OCI-LY1 (cell line): ENCODE measurements at regions not wholly inside any gene's neighbourhood (a gene's known extent, or its start where the extent isn't known, plus 50 kb on each side); places are given as distances from the start of the nearest gene placed in this dataset.

Experiments
- EZH2 ChIP-seq: fragments of 200-600 bp; sonication (generic), shearing (Covaris generic); IDR thresholded peaks from 2 replicates; pipeline ENCODE4 v1.8.0; 2017; ENCODE audit warnings: borderline replicate concordance, mixed run types, mild to moderate bottlenecking, antibody characterized with exemption, low read length, moderate library complexity, mixed read lengths
- TF ChIP-seq, protein P1 (sequence below): fragments of 200-600 bp; sonication (generic), shearing (Covaris generic); IDR thresholded peaks from 2 replicates; pipeline ENCODE4 v1.5.1; 2017; ENCODE audit warnings: mild to moderate bottlenecking, antibody characterized with exemption, low read length, moderate library complexity, mixed read lengths

DNA sequence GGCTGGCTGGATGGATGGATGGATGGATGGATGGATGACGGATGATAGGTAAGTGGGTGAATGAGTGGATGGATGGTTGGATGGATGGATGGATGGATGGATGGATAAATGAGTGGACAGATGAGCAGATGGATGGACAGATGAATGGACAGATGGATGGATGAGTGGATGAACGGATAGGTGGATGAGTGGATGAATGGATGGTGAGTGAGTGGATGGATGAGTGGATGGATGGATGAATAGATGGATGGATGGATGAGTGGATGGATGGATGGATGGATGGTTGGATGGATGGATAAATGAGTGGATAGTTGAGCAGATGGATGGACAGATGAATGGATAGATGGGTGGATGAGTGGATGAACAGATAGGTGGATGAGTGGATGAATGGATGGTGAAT, 340.7 kb upstream of the AUTS2 start:
- no peak for TF ChIP-seq EZH2
- TF ChIP-seq, protein P1, sequence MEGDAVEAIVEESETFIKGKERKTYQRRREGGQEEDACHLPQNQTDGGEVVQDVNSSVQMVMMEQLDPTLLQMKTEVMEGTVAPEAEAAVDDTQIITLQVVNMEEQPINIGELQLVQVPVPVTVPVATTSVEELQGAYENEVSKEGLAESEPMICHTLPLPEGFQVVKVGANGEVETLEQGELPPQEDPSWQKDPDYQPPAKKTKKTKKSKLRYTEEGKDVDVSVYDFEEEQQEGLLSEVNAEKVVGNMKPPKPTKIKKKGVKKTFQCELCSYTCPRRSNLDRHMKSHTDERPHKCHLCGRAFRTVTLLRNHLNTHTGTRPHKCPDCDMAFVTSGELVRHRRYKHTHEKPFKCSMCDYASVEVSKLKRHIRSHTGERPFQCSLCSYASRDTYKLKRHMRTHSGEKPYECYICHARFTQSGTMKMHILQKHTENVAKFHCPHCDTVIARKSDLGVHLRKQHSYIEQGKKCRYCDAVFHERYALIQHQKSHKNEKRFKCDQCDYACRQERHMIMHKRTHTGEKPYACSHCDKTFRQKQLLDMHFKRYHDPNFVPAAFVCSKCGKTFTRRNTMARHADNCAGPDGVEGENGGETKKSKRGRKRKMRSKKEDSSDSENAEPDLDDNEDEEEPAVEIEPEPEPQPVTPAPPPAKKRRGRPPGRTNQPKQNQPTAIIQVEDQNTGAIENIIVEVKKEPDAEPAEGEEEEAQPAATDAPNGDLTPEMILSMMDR = no peak
